GM21825 (cell line): ENCODE measurements at regions not wholly inside any gene's neighbourhood (a gene's known extent, or its start where the extent isn't known, plus 50 kb on each side); places are given as distances from the start of the nearest gene placed in this dataset.

Source experiments
- ATAC-seq: cut with Tn5 transposase; IDR thresholded peaks from one replicate; pipeline ENCODE4 v1.9.1; 2021; ENCODE audit warnings: mild to moderate bottlenecking, moderate library complexity; ENCODE audit not compliant: unreplicated experiment

GRCh38 chr10:29056729-29057128 lies 232.1 kb upstream of the LYZL1 start:
- no peak for ATAC-seq

GRCh38 chr10:29057822-29058331 lies 231.0 kb upstream of the LYZL1 start:
- no peak for ATAC-seq

- no peak for ATAC-seq
These were observed 224.8 kb upstream of the LYZL1 start for GRCh38 chr10:29063806-29064644.

- ATAC-seq, result no peak
These were observed 224.2 kb upstream of the LYZL1 start for GRCh38 chr10:29064680-29065079.

- ATAC-seq, result no peak
These were observed 221.7 kb upstream of the LYZL1 start for GRCh38 chr10:29067161-29067560.

- ATAC-seq, result no peak
These were observed 221.2 kb upstream of the LYZL1 start for GRCh38 chr10:29067628-29068027.

GRCh38 chr10:29068302-29068701 lies 220.6 kb upstream of the LYZL1 start:
- ATAC-seq, result no peak

- ATAC-seq, result no peak
These were observed 219.9 kb upstream of the LYZL1 start for GRCh38 chr10:29068966-29069365.

GRCh38 chr10:29069941-29070340 lies 218.9 kb upstream of the LYZL1 start:
- ATAC-seq, result no peak

GRCh38 chr10:29078919-29079318 lies 210.0 kb upstream of the LYZL1 start:
- ATAC-seq, result no peak

GRCh38 chr10:29081231-29081630 lies 207.6 kb upstream of the LYZL1 start:
- no peak for ATAC-seq

- ATAC-seq, result no peak
These were observed 206.8 kb upstream of the LYZL1 start for GRCh38 chr10:29081951-29082685.

- no peak for ATAC-seq
These were observed 205.8 kb upstream of the LYZL1 start for GRCh38 chr10:29083096-29083495.

GRCh38 chr10:29084681-29085307 lies 204.1 kb upstream of the LYZL1 start:
- no peak for ATAC-seq

GRCh38 chr10:29089091-29089490 lies 199.8 kb upstream of the LYZL1 start:
- ATAC-seq, result no peak

GRCh38 chr10:29096303-29096824 lies 192.5 kb upstream of the LYZL1 start:
- ATAC-seq, result peak; percentile 52

- ATAC-seq, result no peak
These were observed 190.4 kb upstream of the LYZL1 start for GRCh38 chr10:29098423-29098822.

GRCh38 chr10:29099001-29099400 lies 189.9 kb upstream of the LYZL1 start:
- no peak for ATAC-seq

GRCh38 chr10:29099415-29099814 lies 189.5 kb upstream of the LYZL1 start:
- no peak for ATAC-seq

- no peak for ATAC-seq
These were observed 188.4 kb upstream of the LYZL1 start for GRCh38 chr10:29100505-29100904.

- ATAC-seq, result no peak
These were observed 186.6 kb upstream of the LYZL1 start for GRCh38 chr10:29102233-29102632.
